GM19395 (cell line): ENCODE measurements at regions not wholly inside any gene's neighbourhood (a gene's known extent, or its start where the extent isn't known, plus 50 kb on each side); places are given as distances from the start of the nearest gene placed in this dataset.
"Not testable (repeated sequence)": the region's sequence is repeated elsewhere in the genome, so short reads cannot be mapped to it uniquely, and the experiment has no call there.

Experiments
- ATAC-seq: cut with Tn5 transposase; IDR thresholded peaks from one replicate; pipeline ENCODE4 v1.9.1; 2021; ENCODE audit warnings: mild to moderate bottlenecking, moderate library complexity; ENCODE audit not compliant: unreplicated experiment

DNA sequence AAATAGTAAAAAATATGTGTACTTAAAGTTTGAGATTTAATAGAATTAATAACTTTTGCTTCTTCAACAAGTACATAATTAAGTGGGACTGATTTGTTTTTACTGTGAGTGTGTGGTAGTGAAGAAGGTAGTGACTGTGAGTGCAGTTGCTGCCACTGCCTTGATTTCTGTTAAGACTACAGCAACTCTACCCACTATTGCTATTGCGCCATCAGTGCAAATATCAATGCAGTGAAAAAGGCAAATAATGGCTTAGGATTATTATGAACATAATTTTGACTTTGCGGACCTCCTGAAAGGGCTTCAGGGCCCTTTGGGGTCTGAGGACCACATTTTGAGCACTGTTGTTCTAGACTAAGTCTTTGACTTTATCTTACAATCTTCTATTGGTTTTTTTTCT lies 112.0 kb upstream of the PITX1 start:
- ATAC-seq: no peak

DNA sequence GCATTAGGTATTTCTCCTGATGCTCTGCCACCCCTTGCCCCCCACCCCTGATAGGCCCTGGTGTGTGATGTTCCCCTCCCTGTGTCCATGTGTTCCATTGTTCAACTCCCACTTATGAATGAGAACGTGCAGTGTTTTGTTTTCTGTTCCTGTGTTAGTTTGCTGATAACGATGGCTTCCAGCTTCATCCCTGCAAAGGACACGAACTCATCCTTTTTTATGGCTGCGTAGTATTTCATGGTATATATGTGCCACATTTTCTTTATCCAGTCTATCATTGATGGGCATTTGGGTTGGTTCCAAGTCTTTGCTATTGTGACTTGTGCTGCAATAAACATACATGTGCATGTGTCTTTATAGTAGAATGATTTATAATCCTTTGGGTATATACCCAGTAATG lies 109.7 kb upstream of the PITX1 start:
- not testable (repeated sequence) for ATAC-seq

DNA sequence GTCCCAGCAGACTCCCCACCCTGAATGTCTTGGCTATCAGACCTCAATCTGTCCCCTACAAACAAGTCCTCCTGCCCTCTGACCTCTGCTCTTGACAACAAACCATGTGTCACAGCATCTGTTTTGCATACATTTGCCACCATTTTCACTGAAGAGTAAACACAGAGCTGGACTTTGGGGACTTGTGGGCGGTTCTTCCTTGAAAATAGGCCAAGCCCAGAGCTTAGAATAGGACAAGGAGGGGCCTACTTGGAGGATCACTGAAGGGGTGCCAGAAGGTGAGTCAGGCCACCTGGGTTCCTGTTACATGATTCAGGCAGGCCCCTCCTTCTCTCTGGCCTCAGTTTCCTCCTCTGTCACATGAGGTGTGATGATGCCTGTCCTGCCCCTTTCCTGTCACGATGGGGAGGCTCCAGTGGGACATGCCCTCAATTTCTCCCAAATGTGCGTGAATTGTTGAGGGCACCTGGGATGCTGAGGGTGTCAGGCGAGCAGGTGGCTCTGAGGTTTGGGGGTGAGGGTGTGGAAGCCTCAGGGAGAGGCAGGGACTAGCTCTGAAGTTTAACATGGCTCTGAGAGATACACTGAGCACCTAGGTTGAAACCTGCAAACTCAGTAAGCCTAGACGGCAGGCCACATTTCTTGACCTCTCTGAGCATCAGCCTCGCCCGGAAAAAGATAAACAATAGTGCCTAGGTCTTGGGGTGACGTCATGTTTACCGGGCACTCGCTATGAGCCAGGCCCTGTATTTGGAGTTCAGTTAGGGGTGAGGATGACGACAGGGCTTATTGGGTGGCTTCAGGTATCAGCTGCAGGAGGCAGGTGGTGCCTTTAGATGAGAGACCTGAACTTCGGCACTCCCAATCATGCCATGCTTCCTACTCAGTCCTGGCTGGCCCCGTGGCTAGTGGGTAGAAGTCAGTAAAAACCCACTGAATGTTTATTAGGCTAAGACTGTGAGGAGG lies 107.6 kb upstream of the PITX1 start:
- no peak for ATAC-seq

DNA sequence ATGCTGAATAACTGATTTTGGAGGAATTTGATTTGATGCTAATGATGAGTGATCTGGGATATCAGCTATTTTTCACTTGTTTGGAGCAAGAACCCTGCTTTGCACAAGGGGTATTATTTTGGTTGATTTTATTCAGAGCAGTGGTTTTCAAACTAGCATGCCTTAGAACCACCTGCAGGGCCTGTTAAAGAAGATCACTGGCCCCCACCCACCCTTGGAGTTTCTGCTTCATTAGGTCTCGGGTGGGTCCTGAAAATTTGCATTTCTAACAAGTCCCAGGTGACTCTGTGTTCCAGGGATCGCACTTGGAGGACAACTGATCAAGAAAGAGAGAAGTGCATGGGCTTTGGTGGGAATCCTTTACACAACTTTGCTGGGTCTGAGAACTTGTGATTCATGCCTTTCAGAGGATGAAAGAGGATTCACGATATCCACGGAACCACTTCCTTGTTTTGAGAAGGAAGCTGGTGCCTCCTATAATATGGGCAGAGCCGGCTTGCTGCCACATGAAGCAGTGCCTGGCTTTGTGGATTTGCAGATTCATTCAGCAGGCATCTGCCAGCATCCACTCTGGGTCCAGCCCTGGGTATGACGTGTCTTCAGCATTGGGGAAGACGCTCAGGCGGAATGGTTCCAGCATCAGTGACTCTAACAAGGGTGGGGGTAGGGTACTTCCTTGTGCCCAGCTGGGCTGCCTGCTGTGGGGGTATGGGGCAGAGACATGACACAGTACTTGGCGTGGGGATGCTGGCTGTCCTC lies 106.6 kb upstream of the PITX1 start:
- no peak for ATAC-seq

DNA sequence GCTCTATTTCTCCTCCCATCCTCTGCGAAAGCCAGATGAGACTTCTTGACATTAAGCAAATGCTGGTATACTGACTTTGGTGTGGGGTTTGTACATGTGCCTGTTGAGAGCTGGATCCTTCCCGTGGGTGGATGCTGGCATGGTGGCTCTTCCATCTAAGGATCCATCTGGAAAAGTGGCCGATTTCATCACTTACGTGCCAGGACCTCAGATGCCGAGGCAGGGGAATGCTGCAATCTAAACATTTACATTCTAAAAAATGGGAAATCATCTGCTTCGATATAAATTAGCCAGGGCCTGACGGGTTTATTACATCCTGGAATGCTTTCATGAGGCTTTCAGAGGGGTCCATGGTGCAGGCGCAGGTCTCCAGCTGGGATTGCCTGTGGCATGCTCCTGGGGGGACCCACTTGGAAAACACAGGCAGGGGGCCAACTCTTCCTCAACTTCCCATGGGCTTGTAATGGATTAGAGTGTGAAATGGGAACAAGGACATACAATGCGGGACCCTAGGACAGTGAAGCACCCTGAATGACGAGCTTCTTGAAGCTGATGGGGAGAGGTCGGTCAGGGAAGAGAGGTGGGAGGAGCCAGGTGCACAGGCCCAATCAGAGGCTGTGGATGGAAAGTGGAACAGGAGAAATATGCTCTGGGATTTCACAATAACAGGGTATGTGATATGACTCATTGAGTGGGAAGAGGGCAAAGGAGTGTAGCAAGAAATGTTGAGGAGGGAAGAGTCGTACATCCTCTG lies 105.5 kb upstream of the PITX1 start:
- no peak for ATAC-seq

DNA sequence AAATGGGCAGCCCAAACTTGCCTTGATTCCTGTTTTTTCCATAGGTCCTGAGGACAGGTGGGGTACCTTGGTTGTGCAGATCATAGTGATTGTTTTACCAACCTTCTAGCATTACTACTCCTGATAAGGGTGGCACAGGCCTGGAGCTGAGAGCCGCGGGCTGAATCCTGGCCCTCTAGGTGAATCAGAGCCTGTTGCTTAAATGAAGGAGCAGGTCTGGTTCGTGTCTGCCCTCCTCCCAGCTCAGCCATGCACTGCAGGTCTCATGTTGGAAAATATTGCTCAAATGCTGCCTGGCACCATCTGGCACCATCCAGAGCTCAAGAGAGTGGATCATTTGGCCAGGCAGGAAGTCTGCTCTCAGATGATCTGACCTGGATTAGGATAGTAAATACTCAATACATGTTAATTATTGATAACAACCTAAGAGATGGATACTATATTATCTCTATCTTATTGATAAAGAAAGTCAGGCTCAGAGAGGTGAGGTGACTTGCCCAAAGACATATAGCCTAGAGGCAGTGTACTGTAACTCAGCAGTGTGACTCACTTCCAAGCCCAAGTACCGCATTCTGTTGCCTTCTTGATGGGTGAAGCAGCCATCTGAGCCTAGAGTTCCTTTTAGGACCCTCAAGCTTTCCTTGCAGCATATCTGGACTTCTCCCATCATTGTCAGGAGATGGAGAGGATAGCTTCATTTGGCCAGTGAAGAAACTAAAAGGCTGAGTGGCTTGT lies 104.3 kb upstream of the PITX1 start:
- no peak for ATAC-seq

DNA sequence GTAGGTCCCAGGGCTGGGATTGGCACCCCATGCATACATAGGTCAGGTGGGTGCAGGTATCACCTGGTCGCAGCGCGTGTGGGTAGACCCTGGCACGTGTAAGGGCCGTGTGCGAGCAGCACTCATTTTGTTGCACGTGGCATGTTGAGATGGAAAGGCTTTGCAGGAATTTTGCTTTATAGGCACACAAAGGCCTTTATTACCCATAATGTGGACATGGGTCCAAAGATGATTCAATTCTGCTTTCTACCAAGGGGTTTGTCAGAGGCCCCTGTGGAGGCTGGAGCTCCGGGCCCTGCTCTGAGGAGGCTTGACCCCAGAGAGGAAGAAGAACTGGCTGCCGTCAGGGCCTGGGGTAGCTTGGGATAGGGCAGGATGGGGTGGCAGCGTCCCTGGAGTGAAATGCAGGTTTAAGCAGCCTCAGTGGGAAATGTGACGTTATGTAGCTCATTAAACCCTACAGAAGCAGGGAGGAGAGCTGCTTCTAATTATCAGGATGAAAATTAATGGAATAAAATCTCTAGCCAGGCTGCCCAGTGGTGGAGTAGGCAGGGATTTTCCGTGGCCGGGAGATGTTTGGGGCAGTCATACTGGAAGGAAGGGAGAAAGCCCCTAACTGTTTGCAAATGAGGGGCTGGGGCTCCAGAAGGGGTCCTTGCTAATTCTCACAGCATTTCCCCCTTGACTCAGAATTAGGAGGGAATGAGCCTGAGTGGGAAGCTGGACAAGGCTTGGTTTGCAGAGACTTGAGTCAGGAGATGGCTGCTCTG lies 103.3 kb upstream of the PITX1 start:
- ATAC-seq: no peak

DNA sequence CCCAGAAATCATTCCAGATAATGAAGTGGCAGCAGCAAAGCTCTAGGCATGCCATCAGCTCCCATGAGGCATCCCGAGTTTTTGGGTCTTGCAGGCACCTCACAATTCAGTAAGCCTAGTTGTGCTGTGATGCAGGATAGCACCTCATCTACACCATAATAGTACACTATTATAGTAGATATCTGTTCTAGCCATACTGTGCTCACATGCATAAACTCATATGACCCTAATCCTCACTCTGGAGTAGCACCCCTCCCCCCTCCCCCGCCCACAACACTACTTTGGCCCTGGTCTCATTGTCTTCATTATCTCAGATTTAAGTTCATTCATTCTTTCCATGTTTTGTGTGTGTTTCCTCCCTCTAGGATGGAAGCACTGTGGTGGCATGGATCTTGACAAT lies 102.5 kb upstream of the PITX1 start:
- no peak for ATAC-seq

DNA sequence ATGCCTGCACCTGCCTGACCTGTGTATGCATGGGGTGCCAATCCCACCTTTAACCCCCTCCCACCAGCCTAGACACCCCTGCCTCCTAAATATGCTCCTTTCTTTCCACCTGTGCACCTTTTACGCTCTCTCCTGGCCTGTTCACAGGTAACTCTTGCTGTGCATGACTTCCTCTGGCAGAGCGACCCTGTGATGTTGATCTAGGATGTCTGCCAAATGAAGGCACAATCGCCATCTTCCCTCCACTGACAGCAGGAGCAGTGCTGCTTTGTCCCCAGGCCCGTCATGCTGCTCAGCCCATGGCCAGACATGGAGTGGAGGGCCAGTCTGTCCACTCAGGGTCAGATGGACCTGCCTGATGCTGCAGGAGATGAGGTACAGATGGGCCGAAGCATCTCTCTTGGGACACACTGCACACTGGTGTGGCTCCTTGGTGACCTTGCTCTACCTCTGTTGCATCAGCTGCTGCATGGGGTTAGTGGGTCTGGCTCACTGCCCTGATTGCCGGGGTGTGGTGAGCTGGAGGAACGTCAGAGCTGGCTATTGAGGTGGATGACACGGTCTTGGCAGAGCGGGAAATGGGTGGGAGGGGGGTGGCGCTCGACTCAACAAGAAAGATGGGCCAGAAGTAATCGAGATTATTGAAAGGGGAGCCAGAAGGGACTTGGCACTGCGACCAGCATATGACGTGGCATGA lies 101.7 kb upstream of the PITX1 start:
- ATAC-seq: no peak

DNA sequence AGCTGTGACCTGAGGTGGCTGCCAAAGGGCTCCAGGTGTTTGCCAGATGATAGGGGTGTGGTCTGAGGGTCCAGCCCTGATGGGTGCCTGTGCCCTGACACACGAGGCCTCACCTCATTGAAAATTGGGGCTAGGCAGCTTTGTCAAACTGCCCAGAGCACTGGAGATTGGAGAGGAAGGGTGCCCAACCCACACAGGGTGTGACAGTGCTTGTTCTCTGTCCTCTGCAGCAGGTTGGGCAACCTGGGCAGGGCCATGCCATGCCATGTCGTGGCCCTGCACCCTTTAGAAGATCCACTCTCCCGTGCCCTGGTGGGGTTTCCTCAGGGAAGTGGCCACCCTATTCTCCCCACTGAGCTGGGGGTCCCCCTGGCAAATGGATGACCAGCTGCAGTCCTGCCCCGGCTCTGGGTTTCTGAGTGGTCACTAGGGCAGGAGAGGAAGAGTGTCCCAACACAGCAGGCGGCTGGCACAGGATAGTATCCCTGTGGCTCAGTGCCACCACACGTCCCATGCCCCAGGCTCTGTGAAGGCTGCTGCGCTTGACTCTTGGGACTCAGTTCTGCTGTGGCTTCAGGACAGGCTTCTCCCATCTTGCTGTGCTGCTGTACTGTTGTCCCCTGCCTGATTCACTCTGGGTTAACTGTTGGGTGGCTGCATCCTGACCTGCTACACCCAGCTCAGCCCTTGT lies 100.8 kb upstream of the PITX1 start:
- ATAC-seq: no peak

DNA sequence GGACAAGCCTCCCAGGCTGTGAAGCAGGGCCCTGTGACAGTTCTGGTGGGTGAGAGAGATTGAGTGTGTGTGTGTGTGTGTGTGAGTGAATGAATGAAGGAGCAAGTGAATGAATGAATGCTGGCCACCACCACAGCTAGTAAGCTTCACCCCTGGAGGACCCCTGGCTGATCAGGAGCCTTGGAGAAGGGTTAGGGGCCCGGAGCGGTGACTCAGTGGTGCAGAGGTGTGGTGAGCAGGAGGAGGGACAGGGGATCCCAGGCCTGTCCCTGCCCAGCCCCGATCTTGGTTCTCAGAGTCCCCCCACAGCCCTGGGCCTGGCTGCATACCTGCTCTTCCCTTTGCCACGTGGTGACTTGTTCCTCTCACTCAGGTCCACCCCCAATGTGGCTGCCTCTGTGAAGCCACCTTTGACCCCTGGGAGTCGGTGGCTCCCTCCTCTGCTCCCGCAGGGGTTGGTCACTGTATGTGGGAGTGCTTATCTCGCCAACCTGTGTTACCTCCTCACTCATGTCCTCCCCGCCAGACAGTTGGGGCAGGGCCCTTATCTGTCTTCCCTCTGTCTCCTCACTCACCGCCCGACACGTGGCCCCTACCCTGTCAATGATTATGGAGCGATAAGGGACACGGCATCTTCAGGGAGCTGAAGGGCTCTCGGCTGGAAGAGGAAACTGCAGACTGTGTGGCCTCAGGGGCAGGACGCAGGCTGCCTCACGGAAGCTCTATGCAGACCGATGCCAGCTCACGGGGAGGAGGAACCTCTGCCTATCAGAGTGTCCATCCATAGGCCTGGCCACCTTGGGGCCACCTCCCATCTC lies 99.9 kb upstream of the PITX1 start:
- no peak for ATAC-seq

DNA sequence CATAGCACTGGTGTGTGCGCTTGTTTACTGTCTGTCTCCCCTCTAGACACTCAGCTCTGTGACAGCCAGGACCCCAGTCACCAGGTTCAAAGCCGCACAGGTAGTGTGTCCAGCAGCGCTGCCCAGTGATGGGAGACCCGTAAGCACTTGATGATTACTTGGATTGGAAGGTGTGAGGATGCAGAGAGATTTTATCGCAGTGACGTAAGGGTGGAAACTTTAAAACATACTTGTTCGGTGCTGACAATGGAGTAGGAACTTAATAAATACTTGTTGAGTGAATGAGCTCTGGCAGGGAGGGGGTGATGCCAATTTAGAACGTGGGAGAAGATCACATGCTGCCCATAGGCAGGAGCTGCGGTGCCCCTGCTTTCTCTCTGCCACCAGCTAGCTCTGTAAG lies 99.2 kb upstream of the PITX1 start:
- no peak for ATAC-seq

DNA sequence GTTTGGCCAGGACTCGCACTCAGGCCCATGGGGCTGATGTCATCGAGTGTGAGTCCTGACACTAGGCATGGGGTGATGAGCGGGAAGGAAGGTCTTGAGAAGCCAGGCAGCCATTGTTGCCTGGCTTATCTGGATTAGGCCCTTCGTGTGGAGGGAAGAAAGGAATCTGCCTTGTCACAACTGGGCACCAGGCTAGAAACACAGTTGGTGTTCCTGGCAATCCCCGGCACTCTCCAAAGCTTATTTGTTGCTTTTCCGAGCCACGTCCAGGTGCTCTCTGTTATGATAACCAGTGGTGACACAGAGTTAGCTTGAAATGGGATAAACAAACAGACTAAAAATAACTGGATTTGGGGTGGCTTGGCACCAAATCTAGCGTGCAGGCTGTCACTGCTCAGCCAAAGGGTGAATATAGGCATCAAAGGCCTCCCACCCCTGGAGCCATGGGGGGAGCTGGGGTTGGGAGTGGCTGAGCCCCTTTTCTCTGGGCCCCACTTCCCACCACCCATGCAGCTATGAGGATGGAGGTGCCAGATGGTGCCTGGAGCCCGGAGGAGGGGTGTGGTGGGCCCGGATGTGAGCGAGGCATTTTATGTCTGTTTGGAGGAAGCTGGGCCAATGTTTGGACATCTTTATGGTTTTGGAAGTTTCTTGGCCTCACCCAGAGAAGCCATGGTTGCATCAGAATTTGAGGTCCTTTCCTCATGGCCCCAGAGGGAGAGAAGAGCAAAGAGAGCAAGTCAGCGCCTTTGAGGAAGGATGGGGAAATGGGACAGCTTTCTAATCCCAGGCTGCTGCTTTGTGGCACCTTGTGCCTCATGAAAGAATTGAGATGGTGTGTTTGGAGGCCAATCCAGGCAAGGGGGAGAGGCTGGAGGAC lies 98.0 kb upstream of the PITX1 start:
- no peak for ATAC-seq

DNA sequence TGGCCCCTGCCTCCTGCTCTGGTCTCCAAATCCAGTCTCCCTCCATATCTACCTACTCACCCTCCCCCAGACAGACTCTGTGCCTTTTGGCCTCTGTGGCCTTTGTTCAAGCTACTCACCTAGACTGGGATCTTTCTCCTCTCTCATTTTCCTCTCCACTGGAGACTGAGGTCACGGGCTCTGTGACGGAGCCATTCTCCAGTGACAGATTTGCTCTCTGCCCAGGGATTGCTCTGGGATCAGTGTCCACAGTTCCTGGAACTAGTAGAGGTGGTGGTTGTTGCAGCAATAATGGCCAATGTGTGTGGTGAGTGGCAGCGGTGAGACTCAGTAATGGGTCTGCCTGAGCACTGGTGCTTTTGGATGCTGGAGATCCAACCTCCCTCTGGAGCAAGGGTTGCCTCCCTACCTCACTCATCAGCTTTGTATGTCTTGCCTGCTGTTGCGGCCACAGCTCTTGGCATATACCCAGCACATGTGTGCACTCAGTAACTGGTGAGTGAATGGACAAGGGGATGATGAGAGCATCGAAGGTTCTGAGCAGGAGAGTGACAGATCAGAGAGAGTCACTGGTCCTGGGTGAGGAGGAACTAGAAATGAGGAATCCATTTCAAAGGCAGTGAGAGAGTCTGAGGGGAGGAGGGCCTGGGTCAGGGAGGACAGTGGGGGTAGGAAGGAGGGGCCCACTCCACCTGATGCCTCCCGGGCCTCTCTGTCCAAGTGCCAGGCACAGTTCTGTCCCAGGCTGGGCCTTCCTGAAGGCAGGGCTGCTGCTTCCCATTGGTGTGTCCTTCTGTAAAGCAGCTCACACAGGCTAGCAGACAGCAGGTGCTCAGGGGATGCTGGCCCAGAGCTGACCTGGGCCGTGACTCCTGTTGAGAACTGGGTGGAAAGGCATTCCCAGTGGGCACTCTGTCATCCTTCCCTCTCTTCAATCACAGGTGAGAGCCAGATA lies 96.5 kb upstream of the PITX1 start:
- no peak for ATAC-seq

DNA sequence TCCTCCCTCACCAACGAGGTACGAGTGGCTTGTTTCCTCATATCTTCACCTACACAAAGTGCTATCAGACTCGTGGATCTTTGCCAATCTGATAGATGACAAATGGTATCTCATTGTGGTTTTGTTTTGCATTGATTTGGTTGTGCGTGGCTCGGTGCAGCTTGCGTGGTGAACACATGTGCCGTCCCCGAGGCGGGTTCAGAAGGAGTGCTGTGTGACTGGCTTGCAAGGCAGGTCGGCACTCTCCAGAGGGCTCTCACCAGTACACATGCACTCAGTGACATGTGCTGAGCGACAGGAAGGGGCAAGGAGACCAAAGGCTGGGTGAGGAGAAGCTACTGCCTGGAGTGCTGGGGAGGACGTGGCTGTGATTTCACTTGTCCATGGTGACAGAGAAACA lies 95.3 kb upstream of the PITX1 start:
- ATAC-seq: no peak

DNA sequence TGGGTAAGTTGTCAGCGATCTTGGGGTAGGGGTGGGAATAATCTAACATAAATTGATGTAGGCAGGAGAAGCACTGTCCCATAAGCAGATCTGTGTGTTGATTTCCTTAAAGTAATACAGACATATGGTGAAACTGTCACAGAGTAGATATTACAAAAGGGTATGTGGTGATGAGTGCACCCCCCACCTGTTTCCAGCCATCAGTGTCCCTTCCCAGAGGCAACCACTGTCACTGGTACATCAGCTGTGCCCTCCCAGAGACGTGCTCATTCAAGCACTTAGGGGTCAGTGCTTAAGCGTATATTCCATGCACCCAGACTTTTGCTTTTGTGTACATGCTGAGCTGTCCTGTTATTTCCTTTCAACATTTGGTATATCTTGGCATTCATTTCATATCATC lies 94.3 kb upstream of the PITX1 start:
- no peak for ATAC-seq
